Peyer's patch (tissue), 4 donors: ENCODE measurements at regions not wholly inside any gene's neighbourhood (a gene's known extent, or its start where the extent isn't known, plus 50 kb on each side); places are given as distances from the start of the nearest gene placed in this dataset.

Experiments
- POLR2A ChIP-seq, 2 donors: fragments of 450-650 bp; IDR thresholded peaks; one replicate each; pipeline ENCODE4 v1.5.1; 2017; ENCODE audit warnings: antibody characterized with exemption in 2 of 2, mild to moderate bottlenecking in 2 of 2, moderate library complexity in 2 of 2
- TF ChIP-seq, protein P1 (sequence below), 6 experiments: fragments of 450-650 bp in 4 of 6; fragments of 200-600 bp in 2 of 6; sonication (generic) in 1 of 6; IDR thresholded peaks; one replicate each; pipeline ENCODE4 v1.5.1; 2017 to 2019; ENCODE audit warnings: antibody characterized with exemption in 6 of 6, mild to moderate bottlenecking in 3 of 6, moderate library complexity in 1 of 6

DNA sequence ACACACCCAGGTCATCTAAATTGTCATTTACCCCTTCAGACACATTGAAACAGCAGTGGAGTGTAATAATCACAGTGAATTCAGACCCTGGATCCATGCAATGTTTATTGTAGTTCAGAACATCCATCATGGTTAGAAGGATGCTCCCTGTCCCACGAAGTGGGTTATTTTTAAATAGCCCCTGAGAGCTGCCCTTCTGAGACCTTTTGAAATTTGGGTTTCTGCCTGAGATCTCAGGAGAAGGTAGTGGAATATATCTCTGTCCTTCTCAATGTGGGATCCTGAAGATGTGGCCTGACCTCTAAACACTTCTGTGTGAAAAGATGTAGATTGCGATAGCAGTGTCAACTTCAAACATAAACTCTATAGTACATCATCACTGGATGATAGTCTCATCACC lies 1080.6 kb downstream of the TMEM121 start:
- TF ChIP-seq, protein P1, sequence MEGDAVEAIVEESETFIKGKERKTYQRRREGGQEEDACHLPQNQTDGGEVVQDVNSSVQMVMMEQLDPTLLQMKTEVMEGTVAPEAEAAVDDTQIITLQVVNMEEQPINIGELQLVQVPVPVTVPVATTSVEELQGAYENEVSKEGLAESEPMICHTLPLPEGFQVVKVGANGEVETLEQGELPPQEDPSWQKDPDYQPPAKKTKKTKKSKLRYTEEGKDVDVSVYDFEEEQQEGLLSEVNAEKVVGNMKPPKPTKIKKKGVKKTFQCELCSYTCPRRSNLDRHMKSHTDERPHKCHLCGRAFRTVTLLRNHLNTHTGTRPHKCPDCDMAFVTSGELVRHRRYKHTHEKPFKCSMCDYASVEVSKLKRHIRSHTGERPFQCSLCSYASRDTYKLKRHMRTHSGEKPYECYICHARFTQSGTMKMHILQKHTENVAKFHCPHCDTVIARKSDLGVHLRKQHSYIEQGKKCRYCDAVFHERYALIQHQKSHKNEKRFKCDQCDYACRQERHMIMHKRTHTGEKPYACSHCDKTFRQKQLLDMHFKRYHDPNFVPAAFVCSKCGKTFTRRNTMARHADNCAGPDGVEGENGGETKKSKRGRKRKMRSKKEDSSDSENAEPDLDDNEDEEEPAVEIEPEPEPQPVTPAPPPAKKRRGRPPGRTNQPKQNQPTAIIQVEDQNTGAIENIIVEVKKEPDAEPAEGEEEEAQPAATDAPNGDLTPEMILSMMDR (IDR thresholded peaks at IDR 0.05) = no peak
- no peak for TF ChIP-seq POLR2A (IDR thresholded peaks at IDR 0.05)
